SK-N-MC (cell line): ENCODE measurements at regions not wholly inside any gene's neighbourhood (a gene's known extent, or its start where the extent isn't known, plus 50 kb on each side); places are given as distances from the start of the nearest gene placed in this dataset.

Source experiments
- EZH2 ChIP-seq: fragments of 200-600 bp; sonication (generic); IDR thresholded peaks from one replicate; pipeline ENCODE4 v1.6.1; 2017; ENCODE audit warnings: antibody characterized with exemption
- POLR2AphosphoS5 ChIP-seq: IDR thresholded peaks from 2 replicates; pipeline ENCODE4 v1.6.1; 2012; ENCODE audit warnings: mild to moderate bottlenecking, low read depth, low read length, borderline replicate concordance

- TF ChIP-seq POLR2AphosphoS5 = no peak
- TF ChIP-seq EZH2 = no peak
Observed at GRCh38 chr3:6062261-6063187, 798.4 kb upstream of the GRM7 start.
